Hepatocyte (in vitro differentiated cells): ENCODE measurements at regions not wholly inside any gene's neighbourhood (a gene's known extent, or its start where the extent isn't known, plus 50 kb on each side); places are given as distances from the start of the nearest gene placed in this dataset.

ENCODE experiments used
- DNase-seq: peaks from one replicate; pipeline ENCODE4 v3.0.0-alpha.2; 2016; ENCODE audit warnings: low spot score
- H2AFZ ChIP-seq: fragments of 200-600 bp; sonication (generic); 2 replicates; pipeline ENCODE4 v1.6.0; 2016; ENCODE audit warnings: antibody characterized with exemption, mild to moderate bottlenecking
- H3K27ac ChIP-seq: fragments of 200-600 bp; sonication (generic); 2 replicates; pipeline ENCODE4 v1.5.1; 2016; ENCODE audit warnings: mild to moderate bottlenecking
- H3K27me3 ChIP-seq: fragments of 200-600 bp; sonication (generic); 2 replicates; pipeline ENCODE4 v1.6.1; 2016
- H3K36me3 ChIP-seq: fragments of 200-600 bp; sonication (generic); replicated peaks from 2 replicates; pipeline ENCODE4 v1.5.1; 2016; ENCODE audit warnings: low read depth; ENCODE audit not compliant: insufficient read depth
- H3K4me1 ChIP-seq: fragments of 200-600 bp; sonication (generic); 2 replicates; pipeline ENCODE4 v1.5.1; 2016; ENCODE audit warnings: mild to moderate bottlenecking, moderate library complexity; ENCODE audit not compliant: insufficient read depth
- H3K4me2 ChIP-seq: fragments of 200-600 bp; sonication (generic); 2 replicates; pipeline ENCODE4 v1.6.0; 2016
- H3K4me3 ChIP-seq: fragments of 200-600 bp; sonication (generic); 2 replicates; pipeline ENCODE4 v1.5.1; 2016; ENCODE audit warnings: mild to moderate bottlenecking
- H3K79me2 ChIP-seq: fragments of 200-600 bp; sonication (generic); 2 replicates; pipeline ENCODE4 v1.6.0; 2017; ENCODE audit warnings: mild to moderate bottlenecking
- H3K9me2 ChIP-seq: fragments of 200-600 bp; sonication (generic); replicated peaks from 2 replicates; pipeline ENCODE4 v1.6.0; 2017; ENCODE audit warnings: mild to moderate bottlenecking; ENCODE audit not compliant: insufficient read depth
- H3K9me3 ChIP-seq: fragments of 200-600 bp; sonication (generic); 2 replicates; pipeline ENCODE4 v1.5.1; 2016; ENCODE audit warnings: low read depth, mild to moderate bottlenecking
- H4K20me1 ChIP-seq: fragments of 200-600 bp; sonication (generic); 2 replicates; pipeline ENCODE4 v1.6.0; 2016; ENCODE audit warnings: mild to moderate bottlenecking; ENCODE audit not compliant: insufficient read depth, poor library complexity, severe bottlenecking
- EZH2 ChIP-seq: fragments of 200-600 bp; sonication (generic); IDR thresholded peaks from 2 replicates; pipeline ENCODE4 v1.6.1; 2016; ENCODE audit warnings: antibody characterized with exemption, mild to moderate bottlenecking, borderline replicate concordance
- EZH2phosphoT487 ChIP-seq: fragments of 200-600 bp; sonication (generic); IDR thresholded peaks from one replicate; pipeline ENCODE4 v1.6.1; 2018; ENCODE audit warnings: antibody characterized with exemption, mild to moderate bottlenecking, low read depth, moderate library complexity; ENCODE audit not compliant: unreplicated experiment, severe bottlenecking
- WGBS: methylation state at CpG from one replicate; pipeline ENCODE4 v1.1.6; 2016; ENCODE audit warnings: low lambda C conversion rate; ENCODE audit errors: missing lambda C conversion rate; 5-methylcytosine and 5-hydroxymethylcytosine counted together
- TF ChIP-seq, protein P1 (sequence below): fragments of 200-600 bp; sonication (generic); IDR thresholded peaks from 2 replicates; pipeline ENCODE4 v1.5.1; 2016; ENCODE audit warnings: antibody characterized with exemption, mild to moderate bottlenecking; ENCODE audit not compliant: poor library complexity

DNA sequence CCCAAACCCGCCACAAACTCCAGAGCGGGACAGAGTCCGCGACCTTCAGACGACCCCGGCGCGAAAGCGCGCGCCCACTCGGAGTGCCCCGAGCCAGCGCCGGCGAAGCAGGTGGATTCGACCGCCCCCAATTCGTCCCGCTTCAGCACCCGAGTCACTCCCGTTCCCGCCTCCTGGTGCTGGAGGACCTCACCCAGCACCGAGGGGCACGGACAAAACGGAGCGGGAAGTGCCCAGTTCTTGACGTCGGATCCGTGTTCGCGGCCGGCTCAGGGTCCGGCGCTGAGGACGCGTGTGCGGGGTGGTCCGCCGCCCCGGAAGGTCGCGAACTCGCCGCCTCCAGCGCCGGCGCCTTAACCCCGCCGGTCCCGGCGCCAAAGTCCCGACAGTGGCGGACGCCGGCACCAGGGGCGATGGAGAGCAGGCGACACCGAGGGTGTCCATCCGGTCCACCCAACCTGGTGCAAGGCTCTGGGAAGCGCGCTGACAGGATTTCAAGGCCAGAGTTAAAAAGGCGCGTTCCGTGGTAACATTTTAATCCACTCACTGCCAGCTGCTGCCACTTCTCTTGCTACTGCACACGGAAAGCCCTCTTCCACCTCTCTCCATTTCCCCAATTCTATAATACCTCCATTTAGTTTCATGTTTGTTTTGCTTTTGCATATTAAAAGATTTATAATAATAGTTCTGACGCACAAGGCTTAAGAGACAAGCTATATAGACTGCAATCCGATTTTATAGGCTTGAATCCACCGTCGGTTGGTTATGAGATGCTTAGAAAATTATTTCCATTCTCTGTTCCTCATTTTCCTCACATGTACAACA is 240.0 kb upstream of the CPNE8 start:
- Histone ChIP-seq H3K36me3 (no peaks in the 10 kb centered on the region), H3K27me3 (no peaks in the 10 kb centered on the region), H4K20me1 (no peaks in the 10 kb centered on the region), H3K4me2 (peak overlapping the region; percentile 78), H3K4me1 (no peaks in the 10 kb centered on the region), H3K9me2 (no peaks in the 10 kb centered on the region), H3K4me3 (no peak overlapping the region), H3K9me3 (no peaks in the 10 kb centered on the region), H2AFZ (peak overlapping the region; percentile 60), H3K79me2 (no peaks in the 10 kb centered on the region), H3K27ac (no peak overlapping the region)
- TF ChIP-seq, protein P1, sequence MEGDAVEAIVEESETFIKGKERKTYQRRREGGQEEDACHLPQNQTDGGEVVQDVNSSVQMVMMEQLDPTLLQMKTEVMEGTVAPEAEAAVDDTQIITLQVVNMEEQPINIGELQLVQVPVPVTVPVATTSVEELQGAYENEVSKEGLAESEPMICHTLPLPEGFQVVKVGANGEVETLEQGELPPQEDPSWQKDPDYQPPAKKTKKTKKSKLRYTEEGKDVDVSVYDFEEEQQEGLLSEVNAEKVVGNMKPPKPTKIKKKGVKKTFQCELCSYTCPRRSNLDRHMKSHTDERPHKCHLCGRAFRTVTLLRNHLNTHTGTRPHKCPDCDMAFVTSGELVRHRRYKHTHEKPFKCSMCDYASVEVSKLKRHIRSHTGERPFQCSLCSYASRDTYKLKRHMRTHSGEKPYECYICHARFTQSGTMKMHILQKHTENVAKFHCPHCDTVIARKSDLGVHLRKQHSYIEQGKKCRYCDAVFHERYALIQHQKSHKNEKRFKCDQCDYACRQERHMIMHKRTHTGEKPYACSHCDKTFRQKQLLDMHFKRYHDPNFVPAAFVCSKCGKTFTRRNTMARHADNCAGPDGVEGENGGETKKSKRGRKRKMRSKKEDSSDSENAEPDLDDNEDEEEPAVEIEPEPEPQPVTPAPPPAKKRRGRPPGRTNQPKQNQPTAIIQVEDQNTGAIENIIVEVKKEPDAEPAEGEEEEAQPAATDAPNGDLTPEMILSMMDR = peak; percentile 55
- TF ChIP-seq EZH2phosphoT487 = no peak
- TF ChIP-seq EZH2 = no peak
- 55% methylated on average over 70 of the region's 70 CpGs for WGBS
- peak; percentile 31 for DNase-seq

DNA sequence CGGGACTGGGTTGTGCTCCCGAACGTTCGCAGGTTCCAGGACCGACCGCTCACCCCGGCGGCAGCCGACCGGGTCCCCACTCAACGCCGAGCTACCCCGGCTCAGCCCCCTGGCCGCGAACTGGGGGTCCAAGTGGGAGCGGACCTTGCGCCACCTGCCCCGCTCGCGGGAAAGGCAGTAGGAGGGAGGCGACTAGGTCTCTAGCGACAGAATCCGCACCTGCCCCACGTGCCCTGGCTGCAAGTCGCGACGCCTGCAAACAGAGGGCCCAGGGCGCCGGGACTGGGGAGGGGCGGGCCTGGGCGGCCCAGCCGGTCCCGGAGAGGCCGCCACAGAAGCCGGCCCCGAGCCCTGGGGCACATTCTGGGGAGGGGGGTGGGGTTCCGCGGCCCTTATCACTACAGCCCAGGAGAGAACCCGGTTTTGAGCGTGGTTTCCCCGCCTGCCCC is 239.2 kb upstream of the CPNE8 start:
- no peak overlapping the region for H3K27ac ChIP-seq
- H3K27me3 ChIP-seq = no peaks in the 10 kb centered on the region

DNA sequence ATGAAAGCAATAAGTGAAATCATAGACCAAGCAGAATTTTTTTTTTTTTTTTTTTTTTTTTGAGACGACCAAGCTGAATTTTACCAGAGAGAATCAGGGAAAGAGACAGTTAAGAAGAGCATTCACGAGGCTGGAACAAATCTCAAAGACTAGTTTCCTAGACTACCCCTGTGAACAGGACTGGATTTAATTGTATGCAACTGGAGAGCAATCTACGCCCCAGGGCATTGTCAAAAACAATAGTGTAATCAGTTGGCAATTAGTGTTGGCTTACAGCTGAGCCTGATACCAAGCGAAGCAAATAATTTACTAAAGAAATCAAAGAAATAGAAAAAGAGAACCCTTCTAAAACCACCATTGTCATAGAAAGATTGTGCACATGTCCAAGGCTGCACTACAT is 232.9 kb upstream of the CPNE8 start:
- Histone ChIP-seq H3K9me2 (no peaks in the 10 kb centered on the region), H3K27ac (no peak overlapping the region), H3K27me3 (no peaks in the 10 kb centered on the region), H3K4me1 (no peaks in the 10 kb centered on the region), H3K4me3 (no peak overlapping the region), H3K4me2 (no peak overlapping the region), H3K79me2 (no peaks in the 10 kb centered on the region), H4K20me1 (no peaks in the 10 kb centered on the region), H3K9me3 (no peaks in the 10 kb centered on the region), H3K36me3 (no peaks in the 10 kb centered on the region), H2AFZ (no peak overlapping the region)
- no peak for TF ChIP-seq EZH2phosphoT487
- TF ChIP-seq, protein P1 = no peak
- TF ChIP-seq EZH2 = no peak
- no peak for DNase-seq
- 33% methylated on average over 4 of the region's 4 CpGs for WGBS

More for the DNA sequence above, 239.2 kb upstream of the CPNE8 start:
- TF ChIP-seq EZH2phosphoT487 (no peak), EZH2 (no peak)
- TF ChIP-seq, protein P1 = no peak
- H2AFZ ChIP-seq = no peak overlapping the region
- no peaks in the 10 kb centered on the region for H3K9me2 ChIP-seq
- H3K4me2 ChIP-seq = peak overlapping the region; percentile 78
- no peaks in the 10 kb centered on the region for H4K20me1 ChIP-seq
- H3K36me3 ChIP-seq = no peaks in the 10 kb centered on the region
- H3K4me1 ChIP-seq = no peaks in the 10 kb centered on the region
- no peaks in the 10 kb centered on the region for H3K79me2 ChIP-seq
- WGBS = 82% methylated on average over 27 of the region's 41 CpGs
- no peaks in the 10 kb centered on the region for H3K9me3 ChIP-seq
- no peak for DNase-seq
- H3K4me3 ChIP-seq = no peak overlapping the region
